DND-41 (cell line): ENCODE measurements at regions not wholly inside any gene's neighbourhood (a gene's known extent, or its start where the extent isn't known, plus 50 kb on each side); places are given as distances from the start of the nearest gene placed in this dataset.

Experiments used
- CTCF ChIP-seq: IDR thresholded peaks from 2 replicates; pipeline ENCODE4 v1.5.1; 2012; ENCODE audit warnings: borderline replicate concordance, low read length, moderate library complexity, mild to moderate bottlenecking; ENCODE audit not compliant: poor library complexity, severe bottlenecking; ENCODE audit errors: extremely low read depth
- EZH2 ChIP-seq: IDR thresholded peaks from 3 replicates; pipeline ENCODE4 v1.6.1; 2012; ENCODE audit warnings: borderline replicate concordance, low read depth, mild to moderate bottlenecking, moderate library complexity, low read length, inconsistent platforms; ENCODE audit not compliant: severe bottlenecking

- TF ChIP-seq CTCF (no peak), EZH2 (no peak)
Observed at GRCh38 chr12:89200217-89200616, 152.1 kb downstream of the DUSP6 start.
